ENCODE measurements at regions not wholly inside any gene's neighbourhood (a gene's known extent, or its start where the extent isn't known, plus 50 kb on each side); places are given as distances from the start of the nearest gene placed in this dataset.

GRCh38 chr2:2930841-2931240 is 446.8 kb downstream of the EIPR1 start:
- no peak for TF ChIP-seq EZH2phosphoT487 (IDR thresholded peaks at IDR 0.05; ENCODE audit: borderline replicate concordance, low read depth, low read length)
- no peak for TF ChIP-seq CTCF (conservative IDR thresholded peaks at IDR 0.05; ENCODE audit: low read length)
- Histone ChIP-seq H4K20me1 (ENCODE audit: insufficient read depth, low read length) (no peaks in the 10 kb centered on the region), H3K36me3 (ENCODE audit: insufficient read depth, low read length) (no peaks in the 10 kb centered on the region), H3K79me2 (ENCODE audit: insufficient read depth, low read depth, low read length) (no peaks in the 10 kb centered on the region), H3K4me2 (ENCODE audit: low read length) (no peak overlapping the region), H3K9me2 (ENCODE audit: insufficient read depth, low read length) (no peaks in the 10 kb centered on the region), H3K9me3 (ENCODE audit: low read length) (peaks cover 9% of the 10 kb centered on the region; the same call in 1 of the 2 replicates), H2AFZ (ENCODE audit: low read length) (no peak overlapping the region), H3K4me1 (ENCODE audit: insufficient read depth, low read length, poor library complexity, severe bottlenecking) (peaks cover 6% of the 10 kb centered on the region), H3K27ac (ENCODE audit: low read depth, low read length, poor library complexity, severe bottlenecking) (no peak overlapping the region), H3K4me3 (ENCODE audit: low read depth, low read length, poor library complexity, severe bottlenecking) (no peak overlapping the region)
- ChIA-PET CTCF (ENCODE audit: unreplicated experiment) (no interaction called here), POLR2A (no interaction called here)
- intact Hi-C loops (cut with micrococcal nuclease; ENCODE audit: unreplicated experiment) = no loop called here
- BruUV-seq (replicated peaks) = no TSS peak
- no peak for DNase-seq (ENCODE audit: low spot score)

GRCh38 chr2:2926858-2927175 is 450.8 kb downstream of the EIPR1 start:
- peaks cover 9% of the 10 kb centered on the region; the same call in 1 of the 2 replicates for H3K9me3 ChIP-seq (ENCODE audit: low read length)
- H3K4me1 ChIP-seq (ENCODE audit: insufficient read depth, low read length, poor library complexity, severe bottlenecking) = peaks cover 6% of the 10 kb centered on the region
- BruUV-seq (replicated peaks) = no TSS peak
- ChIA-PET CTCF (ENCODE audit: unreplicated experiment) (no interaction called here), POLR2A (interaction anchor here (0.6 to 1.4 kb wide), 5 partner anchors 16 to 525 kb away, joined by 3 to 6 read pairs (median 3); no protein-coding TSS in a partner anchor)
- no peak overlapping the region for H3K4me3 ChIP-seq (ENCODE audit: low read depth, low read length, poor library complexity, severe bottlenecking)
- H4K20me1 ChIP-seq (ENCODE audit: insufficient read depth, low read length) = no peaks in the 10 kb centered on the region
- intact Hi-C loops (cut with micrococcal nuclease; ENCODE audit: unreplicated experiment) = no loop called here
- H3K79me2 ChIP-seq (ENCODE audit: insufficient read depth, low read depth, low read length) = no peaks in the 10 kb centered on the region
- H2AFZ ChIP-seq (ENCODE audit: low read length) = no peak overlapping the region; the same call in 1 of the 2 replicates
- H3K36me3 ChIP-seq (ENCODE audit: insufficient read depth, low read length) = no peaks in the 10 kb centered on the region
- TF ChIP-seq CTCF (conservative IDR thresholded peaks at IDR 0.05; ENCODE audit: low read length) = no peak
- TF ChIP-seq EZH2phosphoT487 (IDR thresholded peaks at IDR 0.05; ENCODE audit: borderline replicate concordance, low read depth, low read length) = no peak
- no peaks in the 10 kb centered on the region for H3K9me2 ChIP-seq (ENCODE audit: insufficient read depth, low read length)
- no peak overlapping the region for H3K27ac ChIP-seq (ENCODE audit: low read depth, low read length, poor library complexity, severe bottlenecking)
- 0 out of 2 replicates have a peak overlapping the region, but pooled peaks have one; percentile 4 for H3K4me2 ChIP-seq (ENCODE audit: low read length)
- peak; percentile 24 for DNase-seq (ENCODE audit: low spot score)

- Histone ChIP-seq H3K9me3 (ENCODE audit: low read length) (peaks cover 9% of the 10 kb centered on the region; the same call in 1 of the 2 replicates), H4K20me1 (ENCODE audit: insufficient read depth, low read length) (no peaks in the 10 kb centered on the region), H3K9me2 (ENCODE audit: insufficient read depth, low read length) (no peaks in the 10 kb centered on the region), H3K27ac (ENCODE audit: low read depth, low read length, poor library complexity, severe bottlenecking) (no peak overlapping the region), H3K4me2 (ENCODE audit: low read length) (0 out of 2 replicates have a peak overlapping the region, but pooled peaks have one; percentile 4), H3K79me2 (ENCODE audit: insufficient read depth, low read depth, low read length) (no peaks in the 10 kb centered on the region), H3K36me3 (ENCODE audit: insufficient read depth, low read length) (no peaks in the 10 kb centered on the region), H2AFZ (ENCODE audit: low read length) (no peak overlapping the region; the same call in 1 of the 2 replicates), H3K4me3 (ENCODE audit: low read depth, low read length, poor library complexity, severe bottlenecking) (no peak overlapping the region), H3K4me1 (ENCODE audit: insufficient read depth, low read length, poor library complexity, severe bottlenecking) (peaks cover 6% of the 10 kb centered on the region)
- no peak for TF ChIP-seq EZH2phosphoT487 (IDR thresholded peaks at IDR 0.05; ENCODE audit: borderline replicate concordance, low read depth, low read length)
- TF ChIP-seq CTCF (conservative IDR thresholded peaks at IDR 0.05; ENCODE audit: low read length) = no peak
- intact Hi-C loops (cut with micrococcal nuclease; ENCODE audit: unreplicated experiment) = no loop called here
- POLR2A ChIA-PET = interaction anchor here (0.6 to 1.4 kb wide), 4 partner anchors 17 to 49 kb away, joined by 3 to 6 read pairs (median 4); no protein-coding TSS in a partner anchor
- BruUV-seq (replicated peaks) = no TSS peak
- CTCF ChIA-PET (ENCODE audit: unreplicated experiment) = no interaction called here
- no peak for DNase-seq (ENCODE audit: low spot score)
Measured at GRCh38 chr2:2926009-2926857, 451.4 kb downstream of the EIPR1 start.
